A673 (cell line): ENCODE measurements at regions not wholly inside any gene's neighbourhood (a gene's known extent, or its start where the extent isn't known, plus 50 kb on each side); places are given as distances from the start of the nearest gene placed in this dataset.

Source experiments
- EZH2 ChIP-seq: fragments of 200-600 bp; sonication (generic); IDR thresholded peaks from 2 replicates; pipeline ENCODE4 v1.6.1; 2017; ENCODE audit warnings: borderline replicate concordance, low read depth, mild to moderate bottlenecking, mixed read lengths, antibody characterized with exemption, low read length; ENCODE audit not compliant: poor library complexity, severe bottlenecking
- TF ChIP-seq, protein P1 (sequence below): fragments of 300-800, 200-600 bp; sonication (generic); conservative IDR thresholded peaks from 2 replicates; pipeline ENCODE4 v1.5.1; 2017; ENCODE audit warnings: low read depth, mild to moderate bottlenecking, antibody characterized with exemption, low read length, moderate library complexity, mixed read lengths

DNA sequence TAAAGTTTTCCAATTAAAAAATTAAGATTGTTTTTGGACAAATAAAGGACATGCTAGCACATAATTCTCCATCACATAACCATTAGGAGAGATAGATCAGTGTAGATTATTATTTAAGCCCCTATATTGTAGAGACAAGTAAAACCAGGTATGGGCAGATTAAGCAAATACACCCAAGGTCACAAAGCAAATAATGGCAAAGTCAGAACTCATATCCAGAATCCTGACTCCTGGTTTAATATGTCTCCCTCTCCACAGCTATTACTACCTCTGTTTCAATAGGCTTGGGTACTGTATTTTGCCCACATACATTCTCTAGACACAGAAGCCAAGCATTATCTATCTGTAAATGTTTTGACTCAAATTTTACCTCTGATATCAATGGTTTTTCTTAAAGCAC lies 282.3 kb downstream of the EPHA4 start:
- TF ChIP-seq, protein P1, sequence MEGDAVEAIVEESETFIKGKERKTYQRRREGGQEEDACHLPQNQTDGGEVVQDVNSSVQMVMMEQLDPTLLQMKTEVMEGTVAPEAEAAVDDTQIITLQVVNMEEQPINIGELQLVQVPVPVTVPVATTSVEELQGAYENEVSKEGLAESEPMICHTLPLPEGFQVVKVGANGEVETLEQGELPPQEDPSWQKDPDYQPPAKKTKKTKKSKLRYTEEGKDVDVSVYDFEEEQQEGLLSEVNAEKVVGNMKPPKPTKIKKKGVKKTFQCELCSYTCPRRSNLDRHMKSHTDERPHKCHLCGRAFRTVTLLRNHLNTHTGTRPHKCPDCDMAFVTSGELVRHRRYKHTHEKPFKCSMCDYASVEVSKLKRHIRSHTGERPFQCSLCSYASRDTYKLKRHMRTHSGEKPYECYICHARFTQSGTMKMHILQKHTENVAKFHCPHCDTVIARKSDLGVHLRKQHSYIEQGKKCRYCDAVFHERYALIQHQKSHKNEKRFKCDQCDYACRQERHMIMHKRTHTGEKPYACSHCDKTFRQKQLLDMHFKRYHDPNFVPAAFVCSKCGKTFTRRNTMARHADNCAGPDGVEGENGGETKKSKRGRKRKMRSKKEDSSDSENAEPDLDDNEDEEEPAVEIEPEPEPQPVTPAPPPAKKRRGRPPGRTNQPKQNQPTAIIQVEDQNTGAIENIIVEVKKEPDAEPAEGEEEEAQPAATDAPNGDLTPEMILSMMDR, result no peak
- TF ChIP-seq EZH2, result no peak
